ENCODE measurements at regions not wholly inside any gene's neighbourhood (a gene's known extent, or its start where the extent isn't known, plus 50 kb on each side); places are given as distances from the start of the nearest gene placed in this dataset.
A peak's percentile ranks its signal among the peaks of the same experiment; 100 is the strongest.

DNA sequence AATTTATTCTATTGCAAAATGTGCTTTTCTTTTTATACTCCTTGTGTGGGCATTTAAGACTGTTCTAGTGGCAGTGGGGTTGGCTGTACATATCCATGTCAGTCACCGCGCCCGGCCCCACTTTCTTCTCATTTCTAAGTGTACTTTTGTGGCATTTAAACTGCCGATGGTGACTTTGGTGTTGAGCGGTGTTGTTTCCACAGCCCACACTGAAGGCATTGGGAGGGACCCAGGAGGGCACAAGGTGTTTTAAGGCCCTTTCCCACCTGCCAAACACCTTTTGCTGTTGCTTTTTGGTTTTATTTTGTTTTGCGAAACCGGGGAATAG, 369.7 kb downstream of the MTX2 start:
- no peak for DNase-seq
- Mint-ChIP-seq H3K4me3 (no peak overlapping the region), H3K27me3 (peaks cover 38 to 47% of the 10 kb centered on the region in 2 donors), H3K4me1 (peaks cover 3 to 10% of the 10 kb centered on the region in 2 donors), H3K9me3 (no peaks in the 10 kb centered on the region), H3K27ac (no peak overlapping the region), H3K36me3 (no peaks in the 10 kb centered on the region)
- ATAC-seq (replicated peaks) = no peak

DNA sequence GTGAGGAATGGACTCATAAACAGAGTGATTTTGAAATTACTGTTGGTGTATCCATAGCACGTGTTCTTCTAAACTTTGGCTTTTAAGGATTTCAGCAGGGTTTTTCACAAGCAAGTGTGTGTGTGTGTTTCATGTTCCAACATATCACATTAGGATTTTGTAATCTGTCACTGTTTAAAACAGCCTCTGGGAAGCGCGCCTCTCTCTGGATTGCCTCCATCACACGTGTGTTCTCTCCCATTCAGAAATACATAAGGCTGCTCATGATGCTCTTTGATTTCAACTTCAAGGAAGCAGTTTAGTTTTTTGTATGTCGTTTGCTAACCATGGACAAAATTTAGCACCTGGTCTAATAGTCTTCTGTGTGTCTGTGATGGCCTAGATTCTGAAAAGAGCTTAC, 370.4 kb downstream of the MTX2 start:
- no peaks in the 10 kb centered on the region for H3K9me3 Mint-ChIP-seq
- ATAC-seq (replicated peaks) = no peak

DNA sequence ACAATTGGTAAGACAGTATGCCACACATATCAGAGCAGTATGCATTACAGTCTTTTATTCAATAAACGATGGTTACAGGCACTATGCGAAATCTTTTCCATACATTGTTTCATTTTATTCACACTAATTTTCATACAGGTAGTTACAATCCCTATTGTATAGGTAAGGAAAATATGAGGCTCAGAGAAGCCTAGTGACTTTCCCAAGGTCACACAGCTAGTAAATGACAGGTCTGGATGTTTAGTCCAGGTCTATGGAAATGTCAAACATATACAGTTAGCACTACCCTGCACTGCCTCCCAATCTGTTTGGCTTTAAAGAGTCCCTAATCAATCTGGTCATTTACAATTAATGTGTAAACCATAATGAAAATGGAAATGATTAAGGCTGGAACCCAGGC, 372.2 kb downstream of the MTX2 start:
- Mint-ChIP-seq H3K36me3 (no peaks in the 10 kb centered on the region), H3K4me1 (peaks cover 3 to 10% of the 10 kb centered on the region in 2 donors), H3K27me3 (peaks cover 56 to 68% of the 10 kb centered on the region in 2 donors), H3K27ac (no peak overlapping the region), H3K9me3 (no peaks in the 10 kb centered on the region), H3K4me3 (no peak overlapping the region)
- no peak for DNase-seq
- no peak for ATAC-seq (replicated peaks)

More for the DNA sequence above, 370.4 kb downstream of the MTX2 start:
- Mint-ChIP-seq H3K4me3 (no peak overlapping the region), H3K36me3 (no peaks in the 10 kb centered on the region), H3K27ac (no peak overlapping the region), H3K27me3 (peaks cover 43 to 52% of the 10 kb centered on the region in 2 donors), H3K4me1 (peaks cover 3 to 10% of the 10 kb centered on the region in 2 donors)
- no peak for DNase-seq

DNA sequence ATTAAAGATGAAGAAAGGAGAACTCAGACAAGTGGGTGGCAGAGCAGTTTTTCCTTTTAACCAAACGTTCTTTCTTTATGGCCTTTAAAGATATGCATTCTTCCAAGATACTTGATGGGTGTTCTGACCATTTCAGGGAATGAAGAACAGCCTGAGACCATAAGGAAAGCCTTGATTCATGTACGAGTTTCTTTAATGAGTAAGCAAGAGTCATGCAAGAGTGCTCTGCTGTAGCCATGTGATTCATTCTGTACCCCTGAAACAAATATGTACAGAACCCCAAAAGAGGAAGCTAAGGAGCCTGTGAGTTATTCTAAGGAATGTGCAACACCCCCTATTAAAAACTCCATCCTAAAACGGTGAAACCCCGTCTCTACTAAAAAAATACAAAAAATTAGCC, 372.8 kb downstream of the MTX2 start:
- peak in 1 of 2 donors; percentile 74 for ATAC-seq (replicated peaks)
- no peaks in the 10 kb centered on the region for H3K36me3 Mint-ChIP-seq
- peaks cover 3 to 8% of the 10 kb centered on the region in 2 donors for H3K4me1 Mint-ChIP-seq
- no peak overlapping the region for H3K27ac Mint-ChIP-seq
- H3K9me3 Mint-ChIP-seq = no peaks in the 10 kb centered on the region
- no peak overlapping the region for H3K4me3 Mint-ChIP-seq
- no peak for DNase-seq
- peaks cover 56 to 69% of the 10 kb centered on the region in 2 donors for H3K27me3 Mint-ChIP-seq

DNA sequence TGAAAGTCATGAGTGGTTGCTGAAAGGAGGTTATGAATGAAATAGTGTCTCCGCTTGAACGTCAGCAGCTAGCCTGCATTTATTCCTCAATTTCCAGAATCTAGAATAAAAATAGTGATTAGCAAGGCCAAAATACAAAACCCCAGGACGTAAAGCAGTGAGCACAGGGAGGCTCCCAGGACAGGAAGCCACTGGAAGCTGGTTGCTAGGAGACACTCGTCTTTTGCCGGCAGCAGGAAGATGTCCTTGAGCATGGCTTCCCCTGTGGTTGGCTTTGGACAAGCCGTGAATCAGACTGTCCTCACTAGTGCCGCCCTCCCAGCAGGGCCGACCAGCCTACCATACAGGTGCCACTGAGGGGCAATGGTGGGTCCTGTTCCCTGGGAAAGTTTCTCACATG, 374.4 kb downstream of the MTX2 start:
- peaks cover 59 to 74% of the 10 kb centered on the region in 2 donors for H3K27me3 Mint-ChIP-seq
- H3K9me3 Mint-ChIP-seq = no peaks in the 10 kb centered on the region
- H3K27ac Mint-ChIP-seq = no peak overlapping the region
- DNase-seq (no peak), ATAC-seq (replicated peaks) (no peak)
- no peak overlapping the region for H3K4me3 Mint-ChIP-seq
- H3K36me3 Mint-ChIP-seq = no peaks in the 10 kb centered on the region
- H3K4me1 Mint-ChIP-seq = peaks cover 0 to 4% of the 10 kb centered on the region in 2 donors

DNA sequence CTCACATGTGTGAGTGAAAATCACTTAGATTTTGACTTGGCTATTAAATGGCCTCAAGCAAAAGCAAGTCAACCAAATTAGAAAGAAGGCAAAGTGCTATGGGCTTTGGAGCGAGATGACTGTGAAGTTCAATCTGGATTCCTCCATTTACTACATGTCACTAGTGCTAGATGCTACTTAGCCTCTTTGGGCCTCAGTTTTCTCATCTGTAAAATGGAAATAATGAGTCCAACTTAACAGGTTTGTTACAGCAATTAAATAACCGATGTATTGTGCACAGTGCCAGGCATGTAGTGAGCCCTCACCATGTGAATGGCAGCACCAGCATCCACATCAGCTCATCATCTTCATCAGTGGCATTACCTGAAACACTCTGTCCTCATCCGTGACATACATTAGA, 376.3 kb downstream of the MTX2 start:
- Mint-ChIP-seq H3K36me3 (no peaks in the 10 kb centered on the region), H3K27ac (no peak overlapping the region), H3K27me3 (peaks cover 56 to 68% of the 10 kb centered on the region in 2 donors), H3K4me3 (no peak overlapping the region), H3K4me1 (peaks cover 0 to 4% of the 10 kb centered on the region in 2 donors), H3K9me3 (no peaks in the 10 kb centered on the region)
- ATAC-seq (replicated peaks) = no peak
- DNase-seq = no peak

DNA sequence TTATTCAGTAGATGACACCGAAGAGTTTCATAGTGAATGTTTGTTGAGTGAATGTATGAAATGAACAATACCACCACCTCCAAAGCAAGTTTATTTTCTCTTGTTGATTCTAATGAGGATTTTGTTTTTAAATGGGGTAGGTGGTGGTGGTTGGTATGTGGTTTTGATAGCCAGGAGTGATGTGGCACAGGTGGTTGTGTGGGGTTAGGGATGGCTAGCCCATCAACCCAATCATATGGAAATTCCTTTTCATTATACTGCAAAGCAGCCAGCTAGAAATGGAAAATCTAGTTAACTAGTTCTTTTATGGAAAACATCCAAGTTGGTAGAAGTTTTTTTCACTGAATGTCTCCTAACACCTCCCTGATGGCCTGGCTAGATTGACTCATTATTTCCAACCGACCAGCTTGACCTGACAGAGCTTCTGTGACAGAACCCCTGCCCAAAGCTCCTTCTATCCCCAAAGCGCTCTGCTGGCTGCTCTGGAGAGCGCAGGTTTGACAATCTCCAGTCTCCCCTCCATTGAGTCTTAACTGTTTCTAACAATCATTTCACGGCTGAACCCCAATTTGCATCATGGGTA, 376.9 kb downstream of the MTX2 start:
- peaks cover 58 to 70% of the 10 kb centered on the region in 2 donors for H3K27me3 Mint-ChIP-seq
- DNase-seq (no peak), ATAC-seq (replicated peaks) (no peak)
- H3K9me3 Mint-ChIP-seq = no peaks in the 10 kb centered on the region
- H3K4me1 Mint-ChIP-seq = peaks cover 0 to 4% of the 10 kb centered on the region in 2 donors
- H3K36me3 Mint-ChIP-seq = no peaks in the 10 kb centered on the region
- no peak overlapping the region for H3K27ac Mint-ChIP-seq
- H3K4me3 Mint-ChIP-seq = no peak overlapping the region

DNA sequence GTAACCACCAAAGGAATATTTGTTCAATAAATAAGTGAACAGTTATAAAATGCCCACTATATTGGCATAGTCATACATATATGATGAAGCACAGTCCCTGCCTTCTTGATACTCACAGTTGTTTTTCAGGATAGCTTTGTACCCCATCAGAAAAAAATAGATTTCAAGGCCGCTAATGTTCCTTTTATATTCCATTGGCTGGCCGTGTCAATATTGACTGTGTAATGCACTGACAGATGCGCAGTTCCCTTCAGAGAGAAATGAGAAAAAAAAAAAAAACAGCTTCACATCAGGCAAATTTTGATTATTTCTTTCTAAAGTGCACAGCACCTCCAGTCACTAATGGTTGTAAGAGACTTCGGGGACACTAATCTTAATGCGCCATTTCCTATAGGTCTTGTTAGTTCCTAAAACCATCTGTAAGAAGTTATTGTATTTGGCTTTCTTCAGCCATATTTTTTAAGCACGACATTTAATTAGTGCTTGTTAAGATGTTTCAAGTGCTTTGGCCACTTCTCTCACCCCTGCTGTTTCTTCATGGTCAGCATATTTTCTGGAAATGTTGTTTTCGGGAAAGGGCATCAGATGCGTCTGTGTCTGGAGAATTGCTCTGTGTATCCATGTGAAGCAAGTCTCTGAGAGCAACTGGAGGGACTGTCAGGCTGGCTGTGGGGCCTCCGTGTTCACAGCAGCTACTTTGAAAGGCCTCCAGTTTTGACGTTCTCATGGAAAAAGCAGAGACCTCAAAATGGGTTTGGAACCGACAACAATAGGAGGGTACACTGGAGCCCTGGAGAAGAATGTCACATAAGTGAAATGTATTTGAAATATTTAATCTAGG, 378.3 kb downstream of the MTX2 start:
- ATAC-seq (replicated peaks) (no peak), DNase-seq (no peak)
- peaks cover 56 to 67% of the 10 kb centered on the region in 2 donors for H3K27me3 Mint-ChIP-seq
- H3K27ac Mint-ChIP-seq = no peak overlapping the region
- H3K4me1 Mint-ChIP-seq = no peaks in the 10 kb centered on the region
- no peaks in the 10 kb centered on the region for H3K9me3 Mint-ChIP-seq
- no peaks in the 10 kb centered on the region for H3K36me3 Mint-ChIP-seq
- no peak overlapping the region for H3K4me3 Mint-ChIP-seq

DNA sequence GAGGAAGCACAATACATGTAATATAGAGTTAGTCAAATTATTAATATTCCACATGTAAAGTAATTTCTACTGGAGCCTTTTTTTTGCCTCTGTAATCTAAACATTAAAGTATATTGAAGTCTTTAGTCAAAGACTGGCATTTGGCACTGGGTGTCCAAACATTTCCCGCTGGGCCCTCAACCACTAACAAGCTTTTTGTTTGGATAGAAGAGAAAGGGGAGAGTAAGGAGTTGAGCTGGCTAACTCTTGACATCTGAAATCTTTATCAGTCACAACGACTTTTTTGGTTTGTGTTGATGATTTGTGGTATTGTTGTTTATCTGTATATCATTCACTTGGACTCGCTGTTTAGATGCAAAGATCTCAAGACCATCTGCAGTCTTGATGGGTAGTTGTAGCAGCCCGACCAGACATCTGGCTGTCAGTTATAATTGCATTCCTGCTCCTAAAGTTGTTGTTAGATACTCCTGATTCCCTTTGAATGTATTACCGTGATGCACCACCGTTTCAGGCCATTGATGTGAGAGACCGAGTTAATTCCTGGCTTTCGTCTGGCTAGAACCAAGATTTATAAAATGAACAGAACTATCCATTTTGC, 379.6 kb downstream of the MTX2 start:
- Mint-ChIP-seq H3K27ac (no peak overlapping the region), H3K27me3 (peaks cover 54 to 63% of the 10 kb centered on the region in 2 donors), H3K4me3 (no peak overlapping the region), H3K4me1 (no peaks in the 10 kb centered on the region), H3K36me3 (no peaks in the 10 kb centered on the region), H3K9me3 (no peaks in the 10 kb centered on the region)
- ATAC-seq (replicated peaks) = no peak
- DNase-seq = no peak

DNA sequence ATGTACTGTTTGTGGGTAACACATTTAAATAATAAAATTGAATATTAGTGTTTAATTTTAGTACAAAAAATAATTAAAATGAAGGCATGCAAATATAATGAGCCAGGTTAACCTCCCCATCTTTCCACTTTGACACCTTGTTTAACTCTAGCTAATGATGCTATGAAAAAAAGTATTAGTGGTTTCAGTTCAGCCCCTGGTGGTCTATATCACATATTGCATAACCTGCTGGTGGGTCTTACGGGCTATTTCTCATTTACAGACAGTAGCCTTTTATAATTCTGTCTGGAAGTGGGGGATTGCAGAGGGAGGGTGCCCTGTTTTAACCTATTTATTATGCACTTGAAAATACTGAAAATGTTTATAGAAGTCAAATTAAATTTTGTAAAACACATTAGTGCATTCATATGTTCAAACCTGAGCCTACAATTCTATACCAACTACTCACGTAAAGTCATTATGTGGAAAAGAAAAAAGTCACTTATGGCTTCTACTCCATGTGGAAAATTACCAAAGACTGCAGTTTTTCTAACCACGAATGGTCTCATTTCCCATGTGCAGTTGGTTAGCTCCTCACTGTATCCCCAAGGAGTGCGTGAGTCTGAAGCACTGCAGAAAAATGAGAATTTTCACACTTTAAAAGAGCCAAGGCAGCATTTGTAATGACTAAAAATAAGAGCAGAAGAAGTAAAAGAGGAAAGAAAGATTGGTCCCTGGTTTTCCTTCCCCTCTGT, 381.0 kb downstream of the MTX2 start:
- Mint-ChIP-seq H3K4me1 (no peaks in the 10 kb centered on the region), H3K9me3 (no peaks in the 10 kb centered on the region), H3K27ac (no peak overlapping the region), H3K27me3 (peaks cover 51 to 57% of the 10 kb centered on the region in 2 donors), H3K4me3 (no peak overlapping the region), H3K36me3 (no peaks in the 10 kb centered on the region)
- ATAC-seq (replicated peaks) (no peak), DNase-seq (no peak)

DNA sequence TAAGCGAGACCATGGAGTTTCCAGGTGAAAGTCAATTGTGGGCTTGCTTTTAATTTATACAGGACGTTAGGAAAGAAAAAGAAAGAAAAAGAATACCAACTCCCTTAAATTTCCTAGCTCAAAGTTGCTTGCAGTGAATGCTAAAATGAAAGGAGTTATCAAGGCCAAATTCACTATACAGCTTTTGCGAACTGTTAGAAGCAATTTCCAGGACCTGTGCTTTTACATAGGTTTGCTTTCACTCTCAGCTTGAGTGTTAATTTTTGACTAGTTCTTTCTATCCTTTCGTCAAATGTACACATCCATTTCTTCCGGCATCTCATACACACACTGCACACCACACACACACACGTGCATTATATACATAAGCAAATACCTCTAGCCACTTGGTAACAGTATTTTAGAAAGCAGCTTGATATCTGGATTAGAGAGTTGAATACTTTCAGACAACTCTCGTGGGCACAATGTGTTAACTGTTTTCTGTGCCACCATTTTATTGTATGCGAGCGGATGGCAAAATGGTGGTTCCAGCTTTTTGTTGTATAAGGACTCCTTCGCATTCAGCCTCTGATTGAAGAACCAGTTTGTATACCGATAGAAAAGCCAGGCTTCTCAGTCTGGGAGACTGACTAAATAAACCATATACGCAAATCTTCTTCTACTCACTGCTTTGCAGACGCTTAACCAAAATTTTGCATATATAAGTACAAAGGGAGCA, 381.8 kb downstream of the MTX2 start:
- Mint-ChIP-seq H3K9me3 (no peaks in the 10 kb centered on the region), H3K27me3 (peaks cover 53 to 58% of the 10 kb centered on the region in 2 donors), H3K4me3 (no peak overlapping the region), H3K36me3 (no peaks in the 10 kb centered on the region), H3K4me1 (no peaks in the 10 kb centered on the region), H3K27ac (no peak overlapping the region)
- no peak for ATAC-seq (replicated peaks)
- DNase-seq = no peak

DNA sequence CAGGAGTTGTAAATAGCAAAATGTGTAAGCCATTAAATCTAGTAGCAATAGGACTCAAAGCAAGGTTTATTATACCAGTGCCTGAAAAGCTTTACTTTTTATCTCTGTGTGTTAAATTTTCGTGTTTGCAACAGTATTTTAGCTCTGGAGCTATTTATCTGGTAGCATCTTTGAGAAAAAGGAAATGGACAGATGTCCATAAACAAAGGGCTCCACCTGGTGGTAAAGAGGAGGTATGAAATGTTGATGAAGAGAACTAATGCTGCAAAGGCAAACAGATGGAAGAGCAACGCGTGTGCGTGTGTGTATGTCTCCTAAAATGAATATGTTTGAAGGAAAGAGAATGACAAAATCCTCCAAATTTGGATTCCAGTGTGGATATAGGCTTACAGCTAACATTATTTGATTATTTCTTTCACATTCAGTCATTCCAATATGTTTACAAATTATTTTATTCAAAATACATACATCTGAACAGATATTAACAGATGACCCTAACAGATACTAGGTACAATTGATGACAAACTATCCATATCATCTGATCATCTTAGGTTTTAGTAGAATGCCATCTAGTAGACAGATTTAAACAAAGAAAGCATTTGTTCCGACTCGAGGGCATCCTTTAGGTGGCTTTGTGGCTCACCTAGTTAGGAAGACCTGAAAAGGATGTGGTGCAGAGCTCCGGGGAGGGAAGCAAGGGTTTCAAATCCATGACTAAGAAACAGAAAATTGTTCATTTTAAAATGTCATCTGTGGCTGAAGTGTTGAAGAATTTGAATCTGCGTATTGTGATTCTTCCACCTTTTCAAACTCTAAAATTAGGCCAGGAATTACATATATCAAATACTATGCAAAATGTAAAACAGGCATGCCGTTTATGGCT, 383.3 kb downstream of the MTX2 start:
- no peaks in the 10 kb centered on the region for H3K36me3 Mint-ChIP-seq
- ATAC-seq (replicated peaks) = peak in 1 of 2 donors; percentile 33
- no peaks in the 10 kb centered on the region for H3K9me3 Mint-ChIP-seq
- no peak for DNase-seq
- no peak overlapping the region for H3K27ac Mint-ChIP-seq
- H3K4me1 Mint-ChIP-seq = no peaks in the 10 kb centered on the region
- no peak overlapping the region for H3K4me3 Mint-ChIP-seq
- peaks cover 53 to 58% of the 10 kb centered on the region in 2 donors for H3K27me3 Mint-ChIP-seq
